Muscle of arm (tissue), 1 donor: ENCODE measurements at regions not wholly inside any gene's neighbourhood (a gene's known extent, or its start where the extent isn't known, plus 50 kb on each side); places are given as distances from the start of the nearest gene placed in this dataset.

ENCODE experiments used
- DNase-seq: peaks from one replicate; pipeline ENCODE4 v3.0.0-alpha.2; 2013

GRCh38 chr18:44589693-44590355 lies 90.9 kb upstream of the SETBP1 start:
- DNase-seq: no peak

DNA sequence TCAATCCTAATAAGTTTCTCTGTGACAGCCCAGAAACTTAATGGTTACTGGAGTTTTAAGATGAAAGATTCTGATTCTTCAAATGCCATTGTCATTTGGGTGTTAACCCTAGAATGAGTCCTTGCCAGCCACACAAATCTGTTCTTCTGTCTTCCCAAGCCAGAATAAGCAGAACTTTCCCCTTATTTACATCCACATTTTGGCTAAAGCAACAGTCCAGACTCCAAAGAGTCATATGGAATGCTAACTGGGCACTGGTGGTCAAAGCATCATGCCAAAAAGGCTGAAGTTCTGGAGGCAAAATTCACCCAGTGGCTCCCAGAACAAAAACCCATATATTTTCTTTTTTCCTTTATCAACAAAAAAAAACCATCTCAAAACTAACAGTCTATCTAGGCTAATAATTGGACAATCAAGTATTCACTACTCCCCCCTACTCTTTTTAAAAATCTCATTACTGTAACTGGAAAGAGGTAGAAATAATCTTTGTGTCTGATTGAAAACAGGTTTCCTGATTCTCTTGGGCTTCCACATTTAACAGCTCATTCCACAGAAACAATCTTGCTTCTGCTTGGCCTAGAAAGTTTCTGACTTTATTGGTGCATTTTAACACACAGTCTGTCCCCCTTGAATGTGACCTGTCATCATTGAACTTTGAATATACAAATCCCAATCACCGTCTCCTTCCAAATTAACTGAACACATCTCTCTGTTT lies 89.6 kb upstream of the SETBP1 start:
- DNase-seq: no peak

GRCh38 chr18:44592639-44593038 lies 88.0 kb upstream of the SETBP1 start:
- no peak for DNase-seq

DNA sequence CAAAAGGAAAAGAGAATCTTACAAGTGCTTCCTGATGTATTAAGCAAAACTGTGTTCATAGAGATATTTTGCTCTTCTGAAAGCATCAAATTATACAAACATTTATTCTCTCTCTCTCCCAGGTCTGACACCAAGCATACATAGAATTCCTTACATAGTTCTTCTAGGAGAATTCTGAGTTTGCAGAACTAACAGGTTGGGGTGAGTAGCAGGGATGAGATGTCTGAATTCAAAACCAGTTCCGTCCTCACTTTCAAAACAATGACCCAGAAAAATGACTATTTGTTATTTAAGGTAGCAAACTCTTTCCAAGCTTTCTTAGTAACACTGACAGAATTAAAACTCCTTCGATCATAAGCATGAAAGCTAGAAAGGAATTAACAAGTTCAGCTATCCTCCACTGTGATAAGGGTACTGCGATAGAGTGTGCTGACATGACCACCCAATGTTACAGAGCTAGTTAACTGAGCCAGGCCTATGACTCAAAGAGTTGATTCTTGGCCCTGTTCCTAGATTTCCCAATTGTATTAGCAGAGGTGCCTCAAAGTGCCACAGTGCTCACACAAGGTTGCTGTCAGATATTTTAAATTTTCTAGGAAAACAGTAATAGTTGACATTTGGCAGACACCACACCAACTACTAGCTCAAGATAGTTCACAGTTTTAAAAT lies 85.8 kb upstream of the SETBP1 start:
- DNase-seq: no peak

DNA sequence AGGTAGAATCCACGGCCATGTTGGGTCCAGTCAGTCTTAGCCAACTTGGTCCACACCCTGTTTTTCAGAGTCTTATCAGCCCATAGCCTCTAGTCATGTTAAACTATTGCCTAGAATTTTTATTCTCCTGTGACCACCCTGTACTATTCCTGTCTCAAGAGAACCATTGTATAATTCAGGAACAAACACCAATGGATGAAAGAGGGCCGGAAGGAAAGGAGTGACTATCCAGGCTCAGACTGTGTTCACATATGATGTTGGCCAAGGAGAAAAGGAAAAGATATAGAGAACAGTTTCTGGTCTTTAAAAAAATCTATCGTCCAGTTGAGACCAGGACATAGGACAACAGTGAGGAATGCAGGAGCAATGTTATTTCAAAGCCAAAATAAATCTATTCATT lies 82.9 kb upstream of the SETBP1 start:
- DNase-seq: no peak

DNA sequence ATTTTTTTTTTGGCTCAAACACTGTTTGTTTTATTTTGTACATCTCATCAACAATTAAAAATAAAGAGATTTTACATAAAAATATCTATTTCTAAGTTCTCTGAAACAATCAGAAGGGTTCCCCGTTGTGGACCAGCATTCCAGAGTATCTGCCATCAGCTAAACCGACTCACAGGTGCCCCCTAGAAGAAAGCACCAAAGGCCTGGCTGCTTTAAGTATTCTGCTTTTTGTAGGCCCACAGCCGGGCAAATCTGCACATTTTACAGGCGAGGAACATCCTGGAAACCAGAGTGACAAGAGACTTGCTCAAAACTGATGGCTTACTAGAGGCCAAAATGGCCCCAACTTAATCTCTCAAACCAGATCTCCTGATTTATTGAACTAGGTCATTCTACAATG lies 82.2 kb upstream of the SETBP1 start:
- no peak for DNase-seq

DNA sequence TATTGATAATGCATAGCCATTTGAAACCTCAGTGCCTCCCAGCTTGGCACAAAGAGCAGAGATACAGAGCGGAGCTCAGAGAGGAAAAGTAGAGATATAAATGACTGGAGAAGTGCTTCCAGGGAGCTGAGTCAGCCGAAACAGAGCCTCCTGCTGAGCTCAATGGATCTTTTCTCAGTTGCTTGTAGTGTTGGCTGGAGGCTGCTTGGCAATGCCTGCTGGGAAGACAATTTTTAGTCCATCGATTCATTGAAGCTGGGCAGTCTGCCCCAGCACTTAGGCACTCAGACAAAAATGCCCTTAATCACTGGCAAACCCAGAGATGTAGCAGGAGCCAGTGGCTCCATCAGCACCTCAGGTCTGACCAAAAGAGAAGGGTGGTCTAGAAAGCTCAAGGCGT lies 81.3 kb upstream of the SETBP1 start:
- DNase-seq: no peak

GRCh38 chr18:44601447-44601846 lies 79.2 kb upstream of the SETBP1 start:
- no peak for DNase-seq

- DNase-seq: no peak
These were observed 78.3 kb upstream of the SETBP1 start for GRCh38 chr18:44602380-44602779.

- DNase-seq: no peak
These were observed 77.8 kb upstream of the SETBP1 start for GRCh38 chr18:44602845-44603244.

- DNase-seq: no peak
These were observed 71.3 kb upstream of the SETBP1 start for GRCh38 chr18:44609181-44609941.

GRCh38 chr18:44620812-44621211 lies 59.9 kb upstream of the SETBP1 start:
- DNase-seq: no peak

DNA sequence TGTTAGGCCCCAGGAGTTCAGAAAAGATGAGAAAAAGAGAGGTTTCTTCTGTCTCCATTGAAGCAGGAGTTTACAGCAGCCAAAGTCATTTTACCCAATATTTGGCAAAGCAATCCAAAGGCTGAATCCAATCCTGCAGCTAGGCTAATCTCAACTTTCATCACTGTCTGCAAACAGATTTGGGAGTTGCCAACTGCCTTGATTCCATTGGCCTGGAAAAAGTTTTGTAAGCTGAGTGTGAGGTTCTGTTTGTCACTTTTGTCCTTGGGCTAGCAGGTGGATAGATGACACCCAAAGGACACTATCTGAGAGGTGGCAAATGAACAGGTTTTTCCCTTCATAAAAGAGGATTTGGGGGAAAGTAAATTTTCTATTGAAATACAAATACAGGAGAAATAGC lies 56.6 kb upstream of the SETBP1 start:
- no peak for DNase-seq

GRCh38 chr18:44625386-44625785 lies 55.3 kb upstream of the SETBP1 start:
- no peak for DNase-seq

DNA sequence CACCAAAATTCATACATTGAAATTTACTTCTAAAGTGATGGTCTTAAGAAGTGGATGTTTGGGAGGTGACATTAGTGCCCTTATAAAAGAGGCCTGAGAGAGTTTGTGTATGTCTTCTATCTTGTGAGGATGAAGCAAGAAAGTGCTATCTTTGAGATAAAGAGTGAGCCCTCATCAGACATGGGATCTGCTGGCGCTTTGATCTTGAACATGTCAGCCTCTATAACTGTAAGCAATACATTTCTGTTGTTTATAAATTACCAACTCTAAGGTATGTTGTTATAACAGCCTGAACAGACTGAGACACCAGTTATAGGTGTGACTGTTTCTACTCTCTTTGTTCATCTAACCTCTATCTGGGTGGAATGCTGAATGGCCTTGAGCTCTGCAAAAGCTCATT lies 54.5 kb upstream of the SETBP1 start:
- DNase-seq: no peak

GRCh38 chr18:44626807-44627206 lies 53.9 kb upstream of the SETBP1 start:
- DNase-seq: no peak

- no peak for DNase-seq
These were observed 53.4 kb upstream of the SETBP1 start for GRCh38 chr18:44627280-44627679.

DNA sequence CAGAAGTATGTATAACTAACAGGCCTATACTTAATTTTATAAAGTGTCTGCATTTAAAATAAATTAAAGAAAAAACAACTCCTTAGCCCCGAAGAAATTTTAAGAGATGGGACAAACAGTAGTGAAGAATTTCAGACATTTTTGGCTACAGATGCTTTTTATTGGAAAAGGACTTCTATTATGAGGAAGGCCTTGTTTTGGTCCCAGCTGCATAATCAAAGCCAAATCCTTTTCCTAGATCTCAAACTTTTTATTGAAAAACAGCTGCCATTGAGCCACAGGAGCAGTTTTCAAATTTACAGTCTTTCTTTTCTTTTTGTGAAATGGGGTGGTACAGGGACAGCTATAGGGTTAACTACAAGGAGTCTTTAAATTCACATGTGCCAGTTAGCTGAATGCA lies 51.3 kb upstream of the SETBP1 start:
- peak; percentile 16 for DNase-seq

DNA sequence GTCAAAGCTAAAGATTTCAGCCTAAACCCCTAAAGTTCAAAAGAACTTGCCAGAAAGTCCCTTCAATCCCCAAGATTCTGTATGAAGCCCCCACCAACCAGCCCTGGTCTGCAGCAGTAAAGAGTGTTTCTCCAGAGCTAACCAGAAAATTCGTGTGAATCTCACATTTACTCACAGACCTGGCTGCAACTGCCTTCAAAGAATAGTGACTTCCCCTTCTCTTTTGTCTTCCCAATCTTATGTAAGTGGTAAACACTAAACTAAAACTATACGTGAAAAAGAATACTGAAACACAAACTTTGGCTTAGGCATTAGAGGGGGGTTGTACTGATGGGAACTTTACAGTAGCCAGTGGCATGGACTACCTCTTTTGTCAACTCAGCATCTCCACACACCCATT lies 50.6 kb upstream of the SETBP1 start:
- no peak for DNase-seq
